DMS53 treated with DMSO at 0.1 percent for 48 hours (cell line): ENCODE measurements at regions not wholly inside any gene's neighbourhood (a gene's known extent, or its start where the extent isn't known, plus 50 kb on each side); places are given as distances from the start of the nearest gene placed in this dataset.
A peak's percentile ranks its signal among the peaks of the same experiment; 100 is the strongest.
"Not testable (repeated sequence)": the region's sequence is repeated elsewhere in the genome, so short reads cannot be mapped to it uniquely, and the experiment has no call there.

Experiments used
- DNase-seq: peaks from one replicate; lab custom pipeline; 2025; ENCODE audit not compliant: unreplicated experiment; lab: John Stamatoyannopoulos, UW

- no peak for DNase-seq
Observed at GRCh38 chr1:221241157-221241556, 361.9 kb downstream of the HLX start.

GRCh38 chr1:221241592-221241991 is 362.3 kb downstream of the HLX start:
- no peak for DNase-seq

DNA sequence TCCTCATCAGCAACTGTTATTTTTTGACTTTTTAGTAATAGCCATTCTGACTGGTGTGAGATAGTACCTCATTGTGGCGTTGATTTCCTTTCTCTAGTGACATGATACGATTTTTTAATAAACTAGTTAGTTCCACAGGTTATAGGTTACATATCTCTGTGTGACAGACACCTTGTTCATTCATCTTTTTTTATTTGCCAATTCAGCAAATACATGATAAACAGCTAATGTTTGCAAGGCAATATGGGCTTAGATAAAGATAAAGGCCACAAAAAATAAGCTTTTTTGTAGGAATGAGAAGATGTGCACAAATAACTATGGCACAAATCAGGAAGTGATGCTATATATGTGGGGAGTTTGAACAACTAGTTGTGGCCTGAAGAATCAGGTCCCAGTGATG is 366.8 kb downstream of the HLX start:
- DNase-seq, result no peak

GRCh38 chr1:221246628-221247415 is 367.6 kb downstream of the HLX start:
- DNase-seq, result no peak

GRCh38 chr1:221251580-221251979 is 372.3 kb downstream of the HLX start:
- no peak for DNase-seq

DNA sequence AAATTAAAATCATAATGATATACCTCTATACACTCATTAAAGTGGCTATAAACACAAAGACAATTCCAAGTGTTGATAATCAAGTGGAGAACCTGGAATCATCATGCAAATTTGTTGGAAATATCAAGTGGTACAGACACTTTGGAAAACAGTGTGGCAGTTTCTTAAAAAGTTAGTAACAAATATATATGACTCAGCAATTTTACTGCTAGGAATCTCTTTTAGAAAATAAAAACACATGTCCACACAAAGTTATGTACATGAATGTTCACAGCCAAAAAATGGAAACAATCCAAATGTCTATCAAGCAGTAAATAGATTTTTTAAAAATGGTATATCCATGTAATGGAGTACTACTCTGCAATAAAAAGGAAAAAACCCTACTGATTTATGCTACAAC is 375.6 kb downstream of the HLX start:
- DNase-seq, result no peak

DNA sequence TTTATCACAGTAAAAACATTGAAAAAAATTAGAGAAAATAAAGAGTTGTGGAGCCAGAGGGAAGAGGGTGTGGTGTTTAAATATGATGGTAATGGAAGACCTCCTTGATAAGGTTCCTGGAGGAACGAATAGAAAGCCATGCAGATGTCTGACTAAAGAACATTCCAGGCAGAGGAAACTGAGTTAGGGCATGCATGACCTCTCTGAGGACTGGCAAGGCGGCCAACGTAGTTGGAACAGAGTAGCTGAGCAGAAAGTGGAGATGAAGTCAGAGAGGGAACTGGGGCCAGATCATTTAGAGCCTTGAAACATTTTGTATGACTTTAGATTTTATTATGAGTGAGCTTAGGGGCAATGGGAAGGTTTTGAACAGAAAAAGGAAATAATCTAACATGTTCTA is 377.5 kb downstream of the HLX start:
- DNase-seq, result no peak

DNA sequence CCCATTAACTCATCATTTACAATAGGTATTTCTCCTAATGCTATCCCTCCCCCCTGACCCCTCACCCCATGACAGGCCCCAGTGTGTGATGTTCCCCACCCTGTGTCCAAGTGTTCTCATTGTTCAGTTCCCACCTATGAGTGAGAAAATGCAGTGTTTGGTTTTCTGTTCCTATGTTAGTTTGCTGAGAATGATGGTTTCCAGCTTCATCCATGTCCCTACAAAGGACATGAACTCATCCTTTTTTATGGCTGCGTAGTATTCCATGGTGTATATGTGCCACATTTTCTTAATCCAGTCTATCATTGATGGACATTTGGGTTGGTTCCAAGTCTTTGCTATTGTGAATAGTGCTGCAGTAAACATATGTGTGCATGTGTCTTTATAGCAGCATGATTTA is 378.3 kb downstream of the HLX start:
- not testable (repeated sequence) for DNase-seq

GRCh38 chr1:221262677-221263076 is 383.4 kb downstream of the HLX start:
- not testable (repeated sequence) for DNase-seq

DNA sequence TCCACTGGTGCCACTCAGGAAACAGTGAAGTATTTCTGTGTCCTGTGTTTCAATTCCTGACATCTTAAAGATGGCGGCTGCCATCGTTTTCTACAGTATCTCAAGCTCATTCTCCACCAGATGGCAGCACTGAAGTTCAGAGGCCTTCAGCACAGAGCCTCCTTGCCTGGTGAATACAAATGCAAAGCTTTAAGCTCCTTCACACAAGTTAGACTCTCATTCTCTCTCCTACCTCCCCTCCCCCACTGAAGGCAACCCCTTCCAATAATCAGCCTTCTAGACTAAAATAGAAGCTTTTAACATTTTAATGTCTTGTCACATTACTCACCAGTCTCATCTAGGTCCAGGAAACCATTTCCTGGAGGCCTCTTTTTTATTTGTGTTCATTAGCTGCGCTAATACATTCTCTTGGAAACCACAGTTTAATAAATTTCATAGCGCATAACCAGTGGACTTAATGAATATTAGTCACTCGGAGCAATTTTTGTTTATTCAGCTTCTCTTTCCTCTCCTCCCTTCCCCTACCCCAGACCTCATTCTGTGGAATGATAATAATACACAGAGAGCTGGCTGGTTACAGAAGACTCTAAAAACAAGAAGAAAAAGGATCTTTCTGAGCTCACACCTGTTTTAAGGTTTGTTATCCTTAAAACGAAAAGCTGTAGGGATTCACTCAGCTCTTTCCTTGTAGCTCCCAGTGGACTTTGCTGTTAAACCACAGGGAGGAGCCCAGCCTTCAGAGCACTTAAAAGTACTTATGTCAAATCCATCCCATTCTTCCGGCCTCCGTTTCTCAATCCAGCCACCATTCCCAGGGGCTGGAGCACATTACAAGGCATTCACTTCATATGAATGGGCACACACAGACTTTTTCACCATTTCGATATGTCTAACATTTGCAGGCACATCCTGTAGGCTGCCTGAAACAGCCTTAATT is 384.9 kb downstream of the HLX start:
- DNase-seq, result peak; percentile 91

GRCh38 chr1:221264848-221265247 is 385.6 kb downstream of the HLX start:
- no peak for DNase-seq

DNA sequence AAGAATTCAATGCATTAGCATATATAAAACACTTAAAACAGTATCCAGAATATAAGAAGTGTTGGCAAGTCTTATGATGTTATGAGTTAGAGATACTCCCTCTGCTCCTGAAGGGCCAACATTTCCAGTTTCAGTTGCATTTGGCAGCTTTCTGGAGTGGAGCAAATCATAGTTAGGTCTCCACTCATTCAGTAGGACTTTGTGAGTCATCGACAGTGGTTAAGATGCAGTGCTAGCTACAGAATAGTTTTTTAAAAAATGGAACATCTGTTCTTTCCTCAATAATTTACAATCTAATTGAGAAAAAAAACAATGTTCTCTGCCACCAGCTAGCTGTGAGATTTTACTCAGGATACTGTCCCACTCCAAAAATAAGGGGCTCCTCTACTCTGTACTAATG is 389.1 kb downstream of the HLX start:
- no peak for DNase-seq

- DNase-seq, result no peak
Observed at GRCh38 chr1:221271701-221272100, 392.5 kb downstream of the HLX start.

DNA sequence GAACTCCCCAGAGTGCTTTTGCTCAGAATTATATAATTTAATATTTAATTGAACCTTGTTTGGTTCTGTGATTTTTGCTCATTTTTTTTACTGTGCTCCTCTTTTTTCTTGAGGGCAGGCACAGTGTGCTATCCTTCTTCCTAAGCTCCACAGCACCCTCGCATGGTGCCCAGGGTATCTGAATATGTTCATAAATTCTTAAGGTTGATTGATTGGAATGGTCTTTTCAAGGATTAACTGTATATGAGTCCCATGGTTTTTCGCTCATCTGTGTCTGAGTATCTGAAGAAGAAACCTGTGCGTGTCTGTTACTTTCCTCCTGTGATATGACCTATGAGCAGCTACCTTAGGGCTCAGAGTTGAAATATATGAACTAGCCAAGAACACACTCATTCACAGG is 393.7 kb downstream of the HLX start:
- no peak for DNase-seq

DNA sequence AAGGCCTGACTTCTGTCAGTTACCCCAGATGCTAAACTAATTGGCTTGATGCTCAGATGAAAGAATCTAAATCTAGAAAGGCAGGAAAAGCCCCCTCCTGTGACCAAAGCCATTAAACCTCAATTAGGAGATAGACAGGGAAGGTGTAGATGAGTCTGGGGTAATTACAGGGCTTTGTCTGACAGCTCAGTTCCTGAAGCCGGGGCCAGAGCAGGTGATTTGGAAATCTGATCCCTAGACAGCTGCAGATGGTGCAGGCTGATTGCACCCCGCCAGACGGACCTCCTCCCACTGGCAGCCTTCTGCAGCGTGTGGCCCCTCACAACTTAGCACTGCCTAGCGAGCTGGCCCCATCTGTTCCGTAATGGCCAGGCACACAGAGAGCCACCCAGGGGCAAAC is 395.1 kb downstream of the HLX start:
- peak; percentile 24 for DNase-seq

GRCh38 chr1:221276896-221277409 is 397.7 kb downstream of the HLX start:
- no peak for DNase-seq

DNA sequence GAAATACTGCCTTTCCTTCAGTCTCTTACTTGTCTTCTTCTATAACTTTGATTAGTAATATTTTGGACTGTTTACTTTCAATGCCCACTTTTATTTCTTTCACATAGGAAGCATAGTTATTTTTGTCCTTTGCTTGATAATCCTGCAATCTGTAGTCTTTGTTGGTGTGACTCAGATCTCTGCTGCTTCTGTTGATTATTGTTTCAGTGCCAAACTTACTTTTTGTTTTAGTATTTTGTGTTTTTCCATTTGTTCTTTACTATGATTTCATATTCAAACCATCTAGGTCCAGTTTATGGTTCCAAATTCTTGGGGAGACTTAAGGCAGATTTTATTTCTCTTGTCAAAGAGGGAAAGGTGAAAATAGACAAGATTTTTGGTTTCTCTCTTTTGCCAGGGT is 399.9 kb downstream of the HLX start:
- no peak for DNase-seq

DNA sequence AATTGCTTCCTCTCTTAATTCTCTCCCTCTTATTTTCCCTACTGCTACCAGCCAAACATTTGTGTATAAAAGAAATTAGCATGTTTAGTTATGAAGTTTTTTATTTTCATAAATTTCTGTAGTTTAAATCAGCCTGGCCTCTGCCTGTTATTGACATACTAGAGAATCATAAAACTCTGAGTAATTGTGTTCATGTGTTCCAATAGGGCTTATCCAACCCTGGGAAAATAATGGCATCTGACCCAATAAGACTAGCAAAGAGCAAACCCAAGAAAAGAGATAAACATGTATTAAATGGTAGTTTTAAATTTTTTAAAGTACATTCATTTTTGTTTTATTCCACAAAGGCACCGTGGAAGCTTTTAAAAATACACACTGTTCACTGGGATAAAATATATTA is 404.3 kb downstream of the HLX start:
- no peak for DNase-seq

DNA sequence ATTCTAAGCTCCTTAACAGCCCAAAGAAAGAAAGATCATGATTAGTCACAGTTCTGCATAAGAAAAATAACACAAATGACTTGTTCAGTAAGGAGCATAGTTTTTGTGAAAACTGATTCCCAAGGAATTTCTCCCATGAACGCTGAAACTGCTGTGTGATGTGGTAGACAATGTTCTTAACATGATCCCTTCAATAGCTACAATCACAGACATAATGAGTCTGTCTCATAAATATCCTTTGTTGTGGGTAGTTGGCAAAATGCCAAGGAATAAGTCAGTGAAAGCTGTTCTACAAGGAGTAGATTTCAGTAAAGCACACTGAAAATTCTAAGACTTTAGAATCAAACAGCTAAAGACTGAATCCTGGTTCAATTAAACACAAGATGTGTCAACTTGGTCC is 404.8 kb downstream of the HLX start:
- DNase-seq, result peak; percentile 92

- DNase-seq, result not testable (repeated sequence)
Observed at GRCh38 chr1:221284991-221285390, 405.7 kb downstream of the HLX start.

DNA sequence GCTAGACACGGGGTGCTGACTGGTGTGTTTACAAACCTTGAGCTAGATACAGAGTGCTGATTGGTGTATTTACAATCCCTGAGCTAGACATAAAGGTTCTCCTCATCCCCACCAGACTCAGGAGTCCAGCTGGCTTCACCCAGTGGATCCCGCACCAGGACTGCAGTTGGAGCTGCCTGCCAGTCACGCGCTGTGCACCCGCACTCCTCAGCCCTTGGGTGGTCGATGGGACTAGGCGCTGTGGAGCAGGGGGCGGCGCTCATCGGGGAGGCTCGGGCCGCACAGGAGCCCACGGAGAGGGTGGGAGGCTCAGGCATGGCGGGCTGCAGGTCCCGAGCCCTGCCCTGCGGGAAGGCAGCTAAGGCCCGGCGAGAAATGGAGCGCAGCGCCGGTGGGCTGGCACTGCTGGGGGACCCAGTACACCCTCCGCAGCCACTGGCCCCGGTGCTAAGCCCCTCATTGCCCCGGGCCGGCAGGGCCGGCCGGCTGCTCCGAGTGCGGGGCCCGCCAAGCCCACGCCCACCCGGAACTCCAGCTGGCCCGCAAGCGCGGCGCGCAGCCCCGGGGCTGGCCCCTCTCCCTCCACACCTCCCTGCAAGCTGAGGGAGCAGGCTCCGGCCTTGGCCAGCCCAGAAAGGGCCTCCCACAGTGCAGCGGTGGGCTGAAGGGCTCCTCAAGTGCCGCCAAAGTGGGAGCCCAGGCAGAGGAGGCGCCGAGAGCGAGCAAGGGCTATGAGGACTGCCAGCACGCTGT is 406.4 kb downstream of the HLX start:
- DNase-seq, result not testable (repeated sequence)
